Naive thymus-derived CD4-positive, alpha-beta T cell (primary cell): ENCODE measurements at regions not wholly inside any gene's neighbourhood (a gene's known extent, or its start where the extent isn't known, plus 50 kb on each side); places are given as distances from the start of the nearest gene placed in this dataset.

ENCODE experiments used
- ATAC-seq: fragments of 150-1000 bp; cut with Tn5 transposase; 2 replicates; pipeline ENCODE4 v1.10.0; 2021; ENCODE audit warnings: mild to moderate bottlenecking, moderate library complexity
- CTCF ChIA-PET: fragments of 350-600 bp; sonication (Branson Sonifier 250); formaldehyde crosslinking; loops from one replicate; lab custom pipeline; 2021; ENCODE audit warnings: antibody characterized with exemption; lab: Charles Lee
- POLR2A ChIA-PET: fragments of 350-600 bp; sonication (Branson Sonifier 250); formaldehyde crosslinking; loops from one replicate; lab custom pipeline; 2021; ENCODE audit warnings: antibody characterized with exemption, inconsistent platforms; lab: Charles Lee
- DNase-seq, 9 donors: peaks; one replicate each; pipeline versions ENCODE4 v3.0.0 to v3.0.0-alpha.2; 2020 to 2022; ENCODE audit warnings: mixed read lengths in 1 of 9
- H3K27ac ChIP-seq: one replicate; pipeline ENCODE4 v1.7.0; 2013; ENCODE audit warnings: mild to moderate bottlenecking, low read depth, low read length, moderate library complexity
- H3K27me3 ChIP-seq, 2 donors: one replicate each; pipeline ENCODE4 v1.7.0; 2013; ENCODE audit warnings: low read length in 2 of 2, mild to moderate bottlenecking in 2 of 2, moderate library complexity in 2 of 2; ENCODE audit not compliant: control insufficient read depth in 2 of 2, insufficient read depth in 2 of 2
- H3K36me3 ChIP-seq, 3 experiments: 1 replicate in 2 of 3; 2 replicates in 1 of 3; pipeline ENCODE4 v1.7.0; 2013; ENCODE audit warnings: low read length in 3 of 3, mild to moderate bottlenecking in 3 of 3, moderate library complexity in 1 of 3; ENCODE audit not compliant: insufficient read depth in 3 of 3, control insufficient read depth in 2 of 3
- H3K4me1 ChIP-seq, 2 donors: one replicate each; pipeline ENCODE4 v1.7.0; 2013; ENCODE audit warnings: low read length in 2 of 2, mild to moderate bottlenecking in 2 of 2, moderate library complexity in 1 of 2; ENCODE audit not compliant: control insufficient read depth in 2 of 2, insufficient read depth in 2 of 2
- H3K4me3 ChIP-seq: 2 replicates; pipeline ENCODE4 v1.7.0; 2013; ENCODE audit warnings: mild to moderate bottlenecking, low read length
- H3K9me3 ChIP-seq, 3 experiments: 1 replicate in 2 of 3; 2 replicates in 1 of 3; pipeline ENCODE4 v1.7.0; 2013; ENCODE audit warnings: low read length in 3 of 3; ENCODE audit not compliant: control insufficient read depth in 2 of 3
- H3K27ac Mint-ChIP-seq, 9 donors: one replicate each; pipeline ENCODE4 v1.8.0; 2020 to 2022; ENCODE audit warnings: mixed read lengths in 9 of 9, mild to moderate bottlenecking in 8 of 9, moderate library complexity in 5 of 9, inconsistent platforms in 2 of 9
- H3K27me3 Mint-ChIP-seq, 5 donors: one replicate each; pipeline ENCODE4 v1.8.0; 2021 to 2022; ENCODE audit warnings: mixed read lengths in 5 of 5, mild to moderate bottlenecking in 1 of 5
- H3K36me3 Mint-ChIP-seq, 5 donors: one replicate each; pipeline ENCODE4 v1.8.0; 2020 to 2022; ENCODE audit warnings: mixed read lengths in 5 of 5, mild to moderate bottlenecking in 3 of 5, inconsistent platforms in 1 of 5
- H3K4me1 Mint-ChIP-seq, 7 donors: one replicate each; pipeline ENCODE4 v1.8.0; 2020 to 2022; ENCODE audit warnings: mixed read lengths in 7 of 7, mild to moderate bottlenecking in 3 of 7, inconsistent platforms in 1 of 7
- H3K4me3 Mint-ChIP-seq, 10 donors: one replicate each; pipeline ENCODE4 v1.8.0; 2020 to 2022; ENCODE audit warnings: mild to moderate bottlenecking in 10 of 10, mixed read lengths in 10 of 10, moderate library complexity in 6 of 10, inconsistent platforms in 2 of 10
- H3K9me3 Mint-ChIP-seq, 11 donors: one replicate each; pipeline ENCODE4 v1.8.0; 2020 to 2022; ENCODE audit warnings: mixed read lengths in 11 of 11, mild to moderate bottlenecking in 4 of 11, inconsistent platforms in 1 of 11, moderate library complexity in 1 of 11
- intact Hi-C, 2 donors: fragments of 100-400 bp; cut with micrococcal nuclease; formaldehyde crosslinking; loops; one replicate each; pipeline ENCODE4 v1.15.1; 2023

- no peak for ATAC-seq
- no peaks in the 10 kb centered on the region for H3K27me3 ChIP-seq
- no peak for DNase-seq
- H3K4me3 ChIP-seq = no peak overlapping the region
- H3K4me3 Mint-ChIP-seq = no peak overlapping the region
- no peaks in the 10 kb centered on the region for H3K4me1 ChIP-seq
- no peaks in the 10 kb centered on the region for H3K36me3 ChIP-seq
- no peak overlapping the region for H3K27ac ChIP-seq
- intact Hi-C loops = no loop called here
- H3K36me3 Mint-ChIP-seq = no peaks in the 10 kb centered on the region
- H3K27me3 Mint-ChIP-seq = peaks cover 0 to 33% (median 17%) of the 10 kb centered on the region in 5 donors
- H3K4me1 Mint-ChIP-seq = no peaks in the 10 kb centered on the region
- ChIA-PET CTCF (no interaction called here), POLR2A (no interaction called here)
- H3K27ac Mint-ChIP-seq = no peak overlapping the region
- no peaks in the 10 kb centered on the region for H3K9me3 ChIP-seq
- peaks cover 0 to 5% (median 0%) of the 10 kb centered on the region in 11 donors for H3K9me3 Mint-ChIP-seq
Observed at GRCh38 chr11:57913715-57914704, 109.7 kb upstream of the OR9Q1 start.

DNA sequence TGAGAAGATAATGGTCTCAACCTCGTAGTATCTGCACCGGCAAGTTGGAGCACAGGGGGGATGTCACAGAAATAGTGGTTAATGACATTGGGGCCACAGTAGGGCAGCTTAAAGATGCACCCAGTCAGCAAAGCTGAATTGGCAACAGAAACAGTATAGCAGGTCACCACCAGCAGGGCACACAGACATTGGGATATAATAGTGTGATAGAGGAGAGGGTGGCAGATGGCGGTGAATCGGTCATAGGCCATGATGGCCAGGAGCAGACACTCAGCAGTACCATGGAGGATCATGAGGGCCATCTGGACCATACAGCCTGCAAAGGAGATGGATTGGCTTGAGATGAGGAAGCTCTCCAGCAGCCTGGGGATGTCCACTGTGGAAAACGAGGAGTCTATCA is 106.0 kb upstream of the OR9Q1 start:
- Histone ChIP-seq H3K36me3 (no peaks in the 10 kb centered on the region), H3K4me3 (no peak overlapping the region), H3K27ac (no peak overlapping the region), H3K9me3 (no peaks in the 10 kb centered on the region), H3K4me1 (no peaks in the 10 kb centered on the region), H3K27me3 (no peaks in the 10 kb centered on the region)
- Mint-ChIP-seq H3K4me3 (no peak overlapping the region), H3K4me1 (no peaks in the 10 kb centered on the region), H3K9me3 (peaks cover 0 to 5% (median 0%) of the 10 kb centered on the region in 11 donors), H3K36me3 (no peaks in the 10 kb centered on the region), H3K27ac (no peak overlapping the region), H3K27me3 (peaks cover 2 to 30% (median 16%) of the 10 kb centered on the region in 5 donors)
- ATAC-seq (no peak), DNase-seq (no peak)
- ChIA-PET CTCF (no interaction called here), POLR2A (no interaction called here)
- intact Hi-C loops = no loop called here

- Histone ChIP-seq H3K4me1 (no peaks in the 10 kb centered on the region), H3K4me3 (no peak overlapping the region), H3K9me3 (no peaks in the 10 kb centered on the region), H3K36me3 (no peaks in the 10 kb centered on the region), H3K27me3 (no peaks in the 10 kb centered on the region), H3K27ac (no peak overlapping the region)
- DNase-seq (no peak), ATAC-seq (no peak)
- Mint-ChIP-seq H3K4me3 (no peak overlapping the region), H3K27ac (no peak overlapping the region), H3K9me3 (peaks cover 0 to 7% (median 0%) of the 10 kb centered on the region in 11 donors), H3K36me3 (no peaks in the 10 kb centered on the region), H3K4me1 (no peaks in the 10 kb centered on the region), H3K27me3 (peaks cover 2 to 31% (median 22%) of the 10 kb centered on the region in 5 donors)
- CTCF ChIA-PET = no interaction called here
- POLR2A ChIA-PET = no interaction called here
- intact Hi-C loops = no loop called here
Observed at GRCh38 chr11:57920971-57921370, 102.7 kb upstream of the OR9Q1 start.

GRCh38 chr11:57932105-57932504 is 91.6 kb upstream of the OR9Q1 start:
- H3K27ac Mint-ChIP-seq = no peak overlapping the region
- H3K9me3 Mint-ChIP-seq = peaks cover 0 to 5% (median 0%) of the 10 kb centered on the region in 11 donors
- no peaks in the 10 kb centered on the region for H3K9me3 ChIP-seq
- H3K4me3 ChIP-seq = no peak overlapping the region
- no peaks in the 10 kb centered on the region for H3K4me1 ChIP-seq
- no peaks in the 10 kb centered on the region for H3K36me3 Mint-ChIP-seq
- ATAC-seq = no peak
- POLR2A ChIA-PET = no interaction called here
- no peak overlapping the region for H3K27ac ChIP-seq
- no peaks in the 10 kb centered on the region for H3K36me3 ChIP-seq
- DNase-seq = no peak
- no peaks in the 10 kb centered on the region for H3K27me3 ChIP-seq
- CTCF ChIA-PET = no interaction called here
- intact Hi-C loops = no loop called here
- H3K4me3 Mint-ChIP-seq = no peak overlapping the region
- H3K27me3 Mint-ChIP-seq = peaks cover 0 to 29% (median 19%) of the 10 kb centered on the region in 5 donors
- H3K4me1 Mint-ChIP-seq = no peaks in the 10 kb centered on the region

GRCh38 chr11:57935402-57936049 is 88.2 kb upstream of the OR9Q1 start:
- Histone ChIP-seq H3K27ac (no peak overlapping the region), H3K27me3 (no peaks in the 10 kb centered on the region), H3K36me3 (no peaks in the 10 kb centered on the region), H3K4me3 (no peak overlapping the region), H3K9me3 (no peaks in the 10 kb centered on the region), H3K4me1 (no peaks in the 10 kb centered on the region)
- ChIA-PET CTCF (no interaction called here), POLR2A (no interaction called here)
- ATAC-seq (no peak), DNase-seq (no peak)
- no peaks in the 10 kb centered on the region for H3K36me3 Mint-ChIP-seq
- no peaks in the 10 kb centered on the region for H3K4me1 Mint-ChIP-seq
- H3K4me3 Mint-ChIP-seq = no peak overlapping the region
- H3K27ac Mint-ChIP-seq = no peak overlapping the region
- peaks cover 0 to 13% (median 9%) of the 10 kb centered on the region in 5 donors for H3K27me3 Mint-ChIP-seq
- intact Hi-C loops = no loop called here
- H3K9me3 Mint-ChIP-seq = peaks cover 0 to 3% (median 0%) of the 10 kb centered on the region in 11 donors

- no peak for DNase-seq
- Histone ChIP-seq H3K27me3 (no peaks in the 10 kb centered on the region), H3K36me3 (no peaks in the 10 kb centered on the region), H3K4me3 (no peak overlapping the region), H3K27ac (no peak overlapping the region), H3K9me3 (no peaks in the 10 kb centered on the region), H3K4me1 (no peaks in the 10 kb centered on the region)
- peaks cover 0 to 3% (median 0%) of the 10 kb centered on the region in 11 donors for H3K9me3 Mint-ChIP-seq
- intact Hi-C loops = no loop called here
- no peak overlapping the region for H3K27ac Mint-ChIP-seq
- no peak for ATAC-seq
- H3K4me3 Mint-ChIP-seq = no peak overlapping the region
- ChIA-PET CTCF (interaction anchor here (0.8 to 1.0 kb wide), 2 partner anchors 11 to 104 kb away, joined by 4 read pairs; no protein-coding TSS in a partner anchor), POLR2A (no interaction called here)
- no peaks in the 10 kb centered on the region for H3K36me3 Mint-ChIP-seq
- no peaks in the 10 kb centered on the region for H3K4me1 Mint-ChIP-seq
- peaks cover 0 to 13% (median 10%) of the 10 kb centered on the region in 5 donors for H3K27me3 Mint-ChIP-seq
Observed at GRCh38 chr11:57936050-57936418, 87.6 kb upstream of the OR9Q1 start.
